ENCODE measurements at regions not wholly inside any gene's neighbourhood (a gene's known extent, or its start where the extent isn't known, plus 50 kb on each side); places are given as distances from the start of the nearest gene placed in this dataset.

GRCh38 chr3:175977968-175978752, 1119.0 kb downstream of the NAALADL2 start (continued):
- no peak for TF ChIP-seq AKNA (CRISPR knock-in tag; IDR thresholded peaks at IDR 0.05; ENCODE audit: borderline replicate concordance)
- TF ChIP-seq ZBTB21 (CRISPR knock-in tag; IDR thresholded peaks at IDR 0.05) = no peak
- TF ChIP-seq FOXO4 (CRISPR knock-in tag; conservative IDR thresholded peaks at IDR 0.05) = no peak
- no peak for TF ChIP-seq BRD4 (CRISPR knock-in tag; IDR thresholded peaks at IDR 0.05)
- no peak for TF ChIP-seq ZNF577 (CRISPR knock-in tag; IDR thresholded peaks at IDR 0.05; ENCODE audit: borderline replicate concordance, low read depth)

DNA sequence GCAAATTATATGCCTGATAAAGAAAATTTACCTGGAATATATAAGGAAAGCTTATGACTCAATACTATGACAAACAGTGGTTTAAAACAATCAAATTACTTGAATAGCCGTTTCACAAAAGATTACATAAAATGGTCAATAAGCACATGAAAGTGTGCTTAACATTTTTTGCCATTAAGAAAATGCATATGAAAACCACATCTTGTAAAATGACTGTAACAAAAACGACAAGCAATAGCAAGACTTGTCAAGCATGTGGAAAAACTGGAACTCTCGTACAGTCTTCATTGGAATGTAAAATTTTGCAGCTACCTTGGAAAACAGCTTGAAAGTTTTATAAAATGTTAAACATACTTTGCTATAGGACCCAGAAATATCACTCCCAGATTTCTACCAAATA, 1110.3 kb downstream of the NAALADL2 start:
- no peak for FAIRE-seq
- H3K27ac ChIP-seq (ENCODE audit: extremely low read length, insufficient read depth, low read length) = no peak overlapping the region
- no peaks in the 10 kb centered on the region for H3K4me1 ChIP-seq (ENCODE audit: insufficient read depth, low read length)
- in situ Hi-C loops (cut with HindIII; ENCODE audit: extremely low pct_ligation_motif_present, low pct_unique_long_range_greater_than_20kb) (no loop called here), intact Hi-C loops (cut with micrococcal nuclease; ENCODE audit: unreplicated experiment) (no loop called here)
- peaks cover 79% of the 10 kb centered on the region for H3K9me3 ChIP-seq (ENCODE audit: low read length)
- BruUV-seq (replicated peaks) = no TSS peak
- no peak overlapping the region for H3K4me3 ChIP-seq (replicated peaks in 1 of 3; ENCODE audit: insufficient read depth in 1 of 3, low read depth in 2 of 3, low read length in 3 of 3)
- POLR2A ChIA-PET = no interaction called here
- H3K9ac ChIP-seq (ENCODE audit: insufficient read depth, low read depth, low read length) = no peak overlapping the region
- no peaks in the 10 kb centered on the region; a peak in 1 of 5 replicates for H3K27me3 ChIP-seq (ENCODE audit: control insufficient read depth in 1 of 2, insufficient read depth in 2 of 2, low read length in 2 of 2)
- 3% methylated on average over 3 of the region's 3 CpGs for WGBS (ENCODE audit: low lambda C conversion rate)
- no peak overlapping the region for H3K4me2 ChIP-seq (ENCODE audit: low read depth, low read length)
- CTCF ChIA-PET (ENCODE audit: low intra/inter-chr PET ratio, low total read pairs) = no interaction called here
- no peak for ATAC-seq
- H4K20me1 ChIP-seq (ENCODE audit: insufficient read depth, low read length) = no peaks in the 10 kb centered on the region
- no peak for DNase-seq (ENCODE audit: low spot score)
- H2AFZ ChIP-seq (ENCODE audit: low read length) = no peak overlapping the region
- no peaks in the 10 kb centered on the region for H3K79me2 ChIP-seq (ENCODE audit: insufficient read depth, low read length)
- no peaks in the 10 kb centered on the region for H3K36me3 ChIP-seq (replicated peaks in 1 of 2; ENCODE audit: control insufficient read depth in 1 of 2, insufficient read depth in 2 of 2, low read length in 2 of 2)
- no peak for TF ChIP-seq ZNF205 (CRISPR knock-in tag; IDR thresholded peaks at IDR 0.05)
- TF ChIP-seq, protein P1, sequence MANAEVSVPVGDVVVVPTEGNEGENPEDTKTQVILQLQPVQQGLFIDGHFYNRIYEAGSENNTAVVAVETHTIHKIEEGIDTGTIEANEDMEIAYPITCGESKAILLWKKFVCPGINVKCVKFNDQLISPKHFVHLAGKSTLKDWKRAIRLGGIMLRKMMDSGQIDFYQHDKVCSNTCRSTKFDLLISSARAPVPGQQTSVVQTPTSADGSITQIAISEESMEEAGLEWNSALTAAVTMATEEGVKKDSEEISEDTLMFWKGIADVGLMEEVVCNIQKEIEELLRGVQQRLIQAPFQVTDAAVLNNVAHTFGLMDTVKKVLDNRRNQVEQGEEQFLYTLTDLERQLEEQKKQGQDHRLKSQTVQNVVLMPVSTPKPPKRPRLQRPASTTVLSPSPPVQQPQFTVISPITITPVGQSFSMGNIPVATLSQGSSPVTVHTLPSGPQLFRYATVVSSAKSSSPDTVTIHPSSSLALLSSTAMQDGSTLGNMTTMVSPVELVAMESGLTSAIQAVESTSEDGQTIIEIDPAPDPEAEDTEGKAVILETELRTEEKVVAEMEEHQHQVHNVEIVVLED (CRISPR knock-in tag; IDR thresholded peaks at IDR 0.05; ENCODE audit: borderline replicate concordance) = no peak
- no peak for TF ChIP-seq ZSCAN12 (CRISPR knock-in tag; IDR thresholded peaks at IDR 0.05)
- TF ChIP-seq HNRNPLL (IDR thresholded peaks at IDR 0.05; ENCODE audit: low read depth, low read length, poor library complexity, severe bottlenecking) = no peak
- no peak for TF ChIP-seq ZNF101 (CRISPR knock-in tag; IDR thresholded peaks at IDR 0.05; ENCODE audit: borderline replicate concordance, low read depth)
- no peak for TF ChIP-seq GATAD2A (CRISPR knock-in tag; IDR thresholded peaks at IDR 0.05)
- TF ChIP-seq, protein P2, sequence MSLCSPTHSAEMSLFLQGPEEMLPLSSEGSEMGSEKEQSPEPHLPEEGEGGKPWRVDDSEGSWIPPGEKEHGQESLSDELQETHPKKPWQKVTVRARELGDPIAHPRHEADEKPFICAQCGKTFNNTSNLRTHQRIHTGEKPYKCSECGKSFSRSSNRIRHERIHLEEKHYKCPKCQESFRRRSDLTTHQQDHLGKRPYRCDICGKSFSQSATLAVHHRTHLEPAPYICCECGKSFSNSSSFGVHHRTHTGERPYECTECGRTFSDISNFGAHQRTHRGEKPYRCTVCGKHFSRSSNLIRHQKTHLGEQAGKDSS (CRISPR knock-in tag; IDR thresholded peaks at IDR 0.05; ENCODE audit: borderline replicate concordance, low read depth) = no peak
- no peak for TF ChIP-seq ATF7-NPFF (CRISPR knock-in tag; IDR thresholded peaks at IDR 0.05; ENCODE audit: low read depth)
- TF ChIP-seq GFI1 (CRISPR knock-in tag; IDR thresholded peaks at IDR 0.05; ENCODE audit: borderline replicate concordance) = no peak
